Thyroid gland (tissue), 4 donors: ENCODE measurements at regions not wholly inside any gene's neighbourhood (a gene's known extent, or its start where the extent isn't known, plus 50 kb on each side); places are given as distances from the start of the nearest gene placed in this dataset.
"Not testable (repeated sequence)": the region's sequence is repeated elsewhere in the genome, so short reads cannot be mapped to it uniquely, and the experiment has no call there.

ENCODE experiments used
- DNase-seq, 2 donors: peaks; one replicate each; pipeline ENCODE4 v3.0.0-alpha.2; 2019
- H3K27ac ChIP-seq, 3 donors: fragments of 200-600 bp; sonication (generic); 1 replicate in 2 of 3; 2 replicates in 1 of 3; pipeline ENCODE4 v1.5.1; 2016 to 2019; ENCODE audit warnings: mild to moderate bottlenecking in 1 of 3, moderate library complexity in 1 of 3
- H3K27me3 ChIP-seq: fragments of 200-600 bp; sonication (generic); one replicate; pipeline ENCODE4 v1.5.1; 2019
- H3K36me3 ChIP-seq, 2 donors: fragments of 200-600 bp; sonication (generic); one replicate each; pipeline ENCODE4 v1.5.1; 2016 to 2019
- H3K4me1 ChIP-seq, 2 donors: fragments of 200-600 bp; sonication (generic); one replicate each; pipeline ENCODE4 v1.5.1; 2017 to 2019
- H3K4me3 ChIP-seq, 3 donors: fragments of 200-600 bp; sonication (generic); replicated peaks in 1 of 3; 1 replicate in 2 of 3; 2 replicates in 1 of 3; pipeline ENCODE4 v1.5.1; 2016; ENCODE audit warnings: mild to moderate bottlenecking in 1 of 3
- H3K9me3 ChIP-seq: fragments of 200-600 bp; sonication (generic); one replicate; pipeline ENCODE4 v1.5.1; 2017
- CTCF ChIP-seq, 6 experiments: fragments of 200-600 bp in 3 of 6; fragments of 450-650 bp in 3 of 6; sonication (generic) in 3 of 6; IDR thresholded peaks; one replicate each; pipeline ENCODE4 v1.5.1; 2016 to 2019; ENCODE audit warnings: antibody characterized with exemption in 6 of 6, mild to moderate bottlenecking in 2 of 6, inconsistent platforms in 1 of 6, moderate library complexity in 1 of 6
- POLR2A ChIP-seq, 2 donors: fragments of 450-650 bp; IDR thresholded peaks; one replicate each; pipeline ENCODE4 v1.6.1; 2017; ENCODE audit warnings: antibody characterized with exemption in 2 of 2, mild to moderate bottlenecking in 2 of 2, moderate library complexity in 1 of 2
- WGBS, 2 donors: methylation state at CpG; one replicate each; pipeline ENCODE4 v1.1.5; 2017; 5-methylcytosine and 5-hydroxymethylcytosine counted together
- intact Hi-C: fragments of 100-400 bp; cut with DNase I; formaldehyde crosslinking; loops from one replicate; pipeline ENCODE4 v1.15.1; 2023

GRCh38 chr5:66284588-66285342 lies 140.7 kb downstream of the SREK1 start:
- Histone ChIP-seq H3K36me3 (no peaks in the 10 kb centered on the region), H3K27me3 (no peaks in the 10 kb centered on the region), H3K4me1 (no peaks in the 10 kb centered on the region), H3K4me3 (no peak overlapping the region), H3K9me3 (no peaks in the 10 kb centered on the region), H3K27ac (no peak overlapping the region)
- TF ChIP-seq POLR2A (IDR thresholded peaks at IDR 0.05) (no peak), CTCF (IDR thresholded peaks at IDR 0.05) (no peak)
- intact Hi-C loops, result no loop called here
- WGBS, 2 donors, result 75 to 84% methylated on average over 2 of the region's 2 CpGs
- DNase-seq, result no peak

GRCh38 chr5:66285343-66285922 lies 141.3 kb downstream of the SREK1 start:
- 89 to 91% methylated on average over 3 of the region's 3 CpGs for WGBS, 2 donors
- Histone ChIP-seq H3K4me1 (no peaks in the 10 kb centered on the region), H3K27ac (no peak overlapping the region), H3K9me3 (no peaks in the 10 kb centered on the region), H3K36me3 (no peaks in the 10 kb centered on the region), H3K4me3 (no peak overlapping the region), H3K27me3 (no peaks in the 10 kb centered on the region)
- intact Hi-C loops, result no loop called here
- no peak for DNase-seq
- no peak for TF ChIP-seq CTCF (IDR thresholded peaks at IDR 0.05)
- no peak for TF ChIP-seq POLR2A (IDR thresholded peaks at IDR 0.05)

GRCh38 chr5:66291771-66292170 lies 147.7 kb downstream of the SREK1 start:
- TF ChIP-seq CTCF (IDR thresholded peaks at IDR 0.05) (no peak), POLR2A (IDR thresholded peaks at IDR 0.05) (no peak)
- intact Hi-C loops, result no loop called here
- WGBS, 2 donors, result 95% methylated on average over 1 of the region's 1 CpG
- Histone ChIP-seq H3K36me3 (no peaks in the 10 kb centered on the region), H3K4me3 (no peak overlapping the region), H3K27ac (no peak overlapping the region), H3K27me3 (no peaks in the 10 kb centered on the region), H3K9me3 (no peaks in the 10 kb centered on the region), H3K4me1 (no peaks in the 10 kb centered on the region)
- DNase-seq, result no peak

GRCh38 chr5:66293851-66294250 lies 149.8 kb downstream of the SREK1 start:
- H3K4me3 ChIP-seq, H3K27me3 ChIP-seq, H3K4me1 ChIP-seq, H3K36me3 ChIP-seq, H3K9me3 ChIP-seq, DNase-seq, intact Hi-C loops, H3K27ac ChIP-seq: not testable (repeated sequence)
- 76 to 77% methylated on average over 7 to 10 of the region's 10 CpGs for WGBS, 2 donors

GRCh38 chr5:66299463-66299862 lies 155.4 kb downstream of the SREK1 start:
- Histone ChIP-seq H3K27me3 (no peaks in the 10 kb centered on the region), H3K4me1 (no peaks in the 10 kb centered on the region), H3K27ac (no peak overlapping the region), H3K9me3 (no peaks in the 10 kb centered on the region), H3K36me3 (no peaks in the 10 kb centered on the region), H3K4me3 (no peak overlapping the region)
- 93 to 100% methylated on average over 2 of the region's 2 CpGs for WGBS, 2 donors
- TF ChIP-seq CTCF (IDR thresholded peaks at IDR 0.05) (no peak), POLR2A (IDR thresholded peaks at IDR 0.05) (no peak)
- intact Hi-C loops, result no loop called here
- no peak for DNase-seq
